ENCODE measurements at regions not wholly inside any gene's neighbourhood (a gene's known extent, or its start where the extent isn't known, plus 50 kb on each side); places are given as distances from the start of the nearest gene placed in this dataset.

- intact Hi-C loops (cut with micrococcal nuclease) = no loop called here
- Histone ChIP-seq H2AFZ (ENCODE audit: low read depth, low read length) (no peak overlapping the region), H3K9me1 (replicated peaks; ENCODE audit: control insufficient read depth, extremely low read depth, insufficient read depth, low read length) (no peaks in the 10 kb centered on the region), H3K27me3 (ENCODE audit: control insufficient read depth in 2 of 2, insufficient read depth in 2 of 2, low read length in 2 of 2) (no peaks in the 10 kb centered on the region), H3K4me2 (ENCODE audit: insufficient read depth, low read length) (no peak overlapping the region), H3K36me3 (ENCODE audit: control insufficient read depth in 2 of 2, extremely low read depth in 1 of 2, insufficient read depth in 2 of 2, low read length in 2 of 2) (no peaks in the 10 kb centered on the region), H3K9ac (replicated peaks; ENCODE audit: extremely low read depth, insufficient read depth, low read length) (no peak overlapping the region), H4K20me1 (replicated peaks; ENCODE audit: control insufficient read depth, extremely low read depth, insufficient read depth, low read length) (no peaks in the 10 kb centered on the region), H3K4me1 (ENCODE audit: control insufficient read depth, extremely low read depth, insufficient read depth, low read length) (no peaks in the 10 kb centered on the region), H3K79me2 (ENCODE audit: control insufficient read depth, insufficient read depth, low read length) (no peaks in the 10 kb centered on the region), H3K27ac (ENCODE audit: insufficient read depth, low read depth, low read length) (no peak overlapping the region), H3K9me3 (replicated peaks; ENCODE audit: control insufficient read depth, insufficient read depth, low read length) (peaks cover 3% of the 10 kb centered on the region), H3K4me3 (replicated peaks in 1 of 3; ENCODE audit: insufficient read depth in 1 of 3, low read depth in 1 of 3, low read length in 3 of 3) (no peak overlapping the region)
- no peak for FAIRE-seq
- BruUV-seq (replicated peaks) = no TSS peak
- dilution Hi-C loops (cut with MboI; ENCODE audit: extremely low pct_ligation_motif_present, low sequenced_read_pairs) = no loop called here
- POLR2A ChIA-PET = no interaction called here
- CTCF ChIA-PET = no interaction called here
- DNase-seq (ENCODE audit: low read depth, low spot score) = no peak
- TF ChIP-seq CTCF (IDR thresholded peaks at IDR 0.05; ENCODE audit: extremely low read depth in 1 of 2, insufficient read depth in 1 of 2, low read depth in 1 of 2, low read length in 2 of 2) = no peak
These were observed 359.9 kb downstream of the IRX2 start for GRCh38 chr5:2391566-2391965.

DNA sequence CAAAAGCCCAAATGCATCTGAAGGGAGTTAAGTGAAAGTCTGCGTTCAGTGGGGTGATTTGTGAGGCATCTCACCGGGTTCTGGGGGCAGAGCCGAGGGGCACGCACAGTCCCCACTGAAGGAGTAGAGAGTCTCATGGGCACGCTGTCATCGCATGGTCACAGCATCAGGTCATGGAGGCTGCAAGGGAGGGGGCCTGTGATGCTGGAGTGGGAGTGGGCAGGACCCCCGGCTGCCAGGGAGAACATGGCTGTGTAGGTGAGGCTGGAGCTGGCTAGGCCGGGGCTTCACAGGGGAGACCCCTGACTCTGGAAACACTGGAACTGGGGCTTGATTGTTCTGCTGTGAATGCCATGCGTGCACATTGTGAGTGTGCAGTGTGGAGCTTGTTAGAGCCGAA lies 360.5 kb downstream of the IRX2 start:
- Histone ChIP-seq H3K9me3 (replicated peaks; ENCODE audit: control insufficient read depth, insufficient read depth, low read length) (peaks cover 3% of the 10 kb centered on the region), H3K9me1 (replicated peaks; ENCODE audit: control insufficient read depth, extremely low read depth, insufficient read depth, low read length) (no peaks in the 10 kb centered on the region), H4K20me1 (replicated peaks; ENCODE audit: control insufficient read depth, extremely low read depth, insufficient read depth, low read length) (no peaks in the 10 kb centered on the region), H3K27me3 (ENCODE audit: control insufficient read depth in 2 of 2, insufficient read depth in 2 of 2, low read length in 2 of 2) (no peaks in the 10 kb centered on the region), H3K36me3 (ENCODE audit: control insufficient read depth in 2 of 2, extremely low read depth in 1 of 2, insufficient read depth in 2 of 2, low read length in 2 of 2) (no peaks in the 10 kb centered on the region), H3K4me2 (ENCODE audit: insufficient read depth, low read length) (no peak overlapping the region), H3K27ac (ENCODE audit: insufficient read depth, low read depth, low read length) (no peak overlapping the region), H2AFZ (ENCODE audit: low read depth, low read length) (no peak overlapping the region), H3K79me2 (ENCODE audit: control insufficient read depth, insufficient read depth, low read length) (no peaks in the 10 kb centered on the region), H3K4me1 (ENCODE audit: control insufficient read depth, extremely low read depth, insufficient read depth, low read length) (no peaks in the 10 kb centered on the region), H3K4me3 (replicated peaks in 1 of 3; ENCODE audit: insufficient read depth in 1 of 3, low read depth in 1 of 3, low read length in 3 of 3) (no peak overlapping the region), H3K9ac (replicated peaks; ENCODE audit: extremely low read depth, insufficient read depth, low read length) (no peak overlapping the region)
- intact Hi-C loops (cut with micrococcal nuclease) = no loop called here
- dilution Hi-C loops (cut with MboI; ENCODE audit: extremely low pct_ligation_motif_present, low sequenced_read_pairs) = no loop called here
- ChIA-PET CTCF (no interaction called here), POLR2A (no interaction called here)
- BruUV-seq (replicated peaks) = no TSS peak
- FAIRE-seq (no peak), DNase-seq (ENCODE audit: low read depth, low spot score) (no peak)
- TF ChIP-seq EZH2 (IDR thresholded peaks at IDR 0.05; ENCODE audit: borderline replicate concordance, low read depth, low read length, severe bottlenecking) (no peak), POLR2AphosphoS5 (IDR thresholded peaks at IDR 0.05; ENCODE audit: insufficient read depth, low read depth, low read length) (no peak), POLR2A (IDR thresholded peaks at IDR 0.05; ENCODE audit: low read depth, low read length) (no peak), FOS (IDR thresholded peaks at IDR 0.05; ENCODE audit: borderline replicate concordance, insufficient read depth, low read length) (no peak), GATA2 (IDR thresholded peaks at IDR 0.05; ENCODE audit: insufficient read depth, insufficient read length, low read depth, low read length) (no peak), JUN (IDR thresholded peaks at IDR 0.05; ENCODE audit: borderline replicate concordance, insufficient read depth, insufficient read length, low read depth) (no peak), CTCF (IDR thresholded peaks at IDR 0.05; ENCODE audit: extremely low read depth in 1 of 2, insufficient read depth in 1 of 2, low read depth in 1 of 2, low read length in 2 of 2) (no peak), MYC (IDR thresholded peaks at IDR 0.05; ENCODE audit: low read depth, low read length) (no peak)
- TF ChIP-seq, protein P1, sequence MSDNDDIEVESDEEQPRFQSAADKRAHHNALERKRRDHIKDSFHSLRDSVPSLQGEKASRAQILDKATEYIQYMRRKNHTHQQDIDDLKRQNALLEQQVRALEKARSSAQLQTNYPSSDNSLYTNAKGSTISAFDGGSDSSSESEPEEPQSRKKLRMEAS (IDR thresholded peaks at IDR 0.05; ENCODE audit: insufficient read depth, insufficient read length) = no peak

All from endothelial cell of umbilical vein (primary cell).